Loucy (cell line): ENCODE measurements at regions not wholly inside any gene's neighbourhood (a gene's known extent, or its start where the extent isn't known, plus 50 kb on each side); places are given as distances from the start of the nearest gene placed in this dataset.
"Not testable (repeated sequence)": the region's sequence is repeated elsewhere in the genome, so short reads cannot be mapped to it uniquely, and the experiment has no call there.

Experiments used
- H2AFZ ChIP-seq: fragments of 200-600 bp; sonication (generic); 2 replicates; pipeline ENCODE4 v1.6.0; 2016; ENCODE audit warnings: antibody characterized with exemption, mild to moderate bottlenecking, low read length, moderate library complexity
- H3F3A ChIP-seq: fragments of 200-600 bp; 2 replicates; pipeline ENCODE4 v1.6.0; 2016; ENCODE audit warnings: antibody characterized with exemption, low read depth, mild to moderate bottlenecking
- H3K27me3 ChIP-seq: fragments of 200-600 bp; sonication (generic); 2 replicates; pipeline ENCODE4 v1.6.1; 2014; ENCODE audit warnings: low read length, mild to moderate bottlenecking; ENCODE audit not compliant: insufficient read depth, poor library complexity, severe bottlenecking
- H3K36me3 ChIP-seq: fragments of 200-600 bp; sonication (generic); 2 replicates; pipeline ENCODE4 v1.6.1; 2016; ENCODE audit warnings: low read length; ENCODE audit not compliant: insufficient read depth
- H3K4me1 ChIP-seq: fragments of 200-600 bp; sonication (generic); 2 replicates; pipeline ENCODE4 v1.5.1; 2014; ENCODE audit warnings: low read length, mild to moderate bottlenecking; ENCODE audit not compliant: insufficient read depth, poor library complexity, severe bottlenecking
- H3K4me2 ChIP-seq: fragments of 200-600 bp; sonication (generic); 2 replicates; pipeline ENCODE4 v1.6.0; 2014; ENCODE audit warnings: antibody characterized with exemption, low read length, low read depth, mild to moderate bottlenecking; ENCODE audit not compliant: poor library complexity, severe bottlenecking
- H3K4me3 ChIP-seq: fragments of 200-600 bp; sonication (generic); 2 replicates; pipeline ENCODE4 v1.5.1; 2014; ENCODE audit warnings: low read length, mild to moderate bottlenecking, mixed read lengths; ENCODE audit not compliant: poor library complexity, severe bottlenecking
- H3K79me2 ChIP-seq: fragments of 200-600 bp; sonication (generic); 2 replicates; pipeline ENCODE4 v1.6.1; 2014; ENCODE audit warnings: low read length; ENCODE audit not compliant: insufficient read depth
- H3K9ac ChIP-seq: fragments of 200-600 bp; sonication (generic); 2 replicates; pipeline ENCODE4 v1.6.0; 2014; ENCODE audit warnings: mild to moderate bottlenecking, low read depth, low read length, moderate library complexity; ENCODE audit not compliant: poor library complexity, severe bottlenecking
- H3K9me2 ChIP-seq: fragments of 200-600 bp; sonication (generic); replicated peaks from 2 replicates; pipeline ENCODE4 v1.6.1; 2016; ENCODE audit warnings: low read depth, low read length, mixed read lengths
- H3K9me3 ChIP-seq: fragments of 200-600 bp; sonication (generic); 2 replicates; pipeline ENCODE4 v1.6.1; 2014; ENCODE audit warnings: mild to moderate bottlenecking, antibody characterized with exemption, low read length, low read depth; ENCODE audit not compliant: insufficient read depth
- H4K20me1 ChIP-seq: fragments of 200-600 bp; sonication (generic); 2 replicates; pipeline ENCODE4 v1.6.0; 2014; ENCODE audit warnings: antibody characterized with exemption, low read length, mild to moderate bottlenecking; ENCODE audit not compliant: insufficient read depth, poor library complexity, severe bottlenecking
- EZH2phosphoT487 ChIP-seq: fragments of 200-600 bp; IDR thresholded peaks from 2 replicates; pipeline ENCODE4 v1.6.1; 2018; ENCODE audit warnings: antibody characterized with exemption, mild to moderate bottlenecking, moderate library complexity, borderline replicate concordance
- TF ChIP-seq, protein P1 (sequence below): fragments of 200-600 bp; sonication (generic); conservative IDR thresholded peaks from 2 replicates; pipeline ENCODE4 v1.5.1; 2014; ENCODE audit warnings: mild to moderate bottlenecking, antibody characterized with exemption, low read length

DNA sequence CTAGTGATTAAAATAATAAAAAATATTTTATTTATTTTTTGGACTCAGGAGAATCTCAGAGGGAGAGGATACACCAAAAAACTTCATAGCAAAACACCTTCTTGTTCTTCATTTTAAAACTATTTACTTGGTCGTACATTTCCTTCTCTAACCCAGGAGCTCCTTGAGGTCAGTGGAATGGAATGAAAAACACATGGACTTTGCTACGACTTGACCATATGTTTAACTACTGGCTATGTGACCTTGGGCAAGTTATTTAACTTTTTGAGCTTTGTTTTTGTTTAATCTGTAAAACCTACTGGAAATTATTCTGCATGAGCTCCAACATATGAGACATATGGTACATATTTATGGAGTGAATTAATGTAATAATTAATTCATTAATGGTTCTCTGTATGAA lies 1005.5 kb upstream of the CITED2 start:
- Histone ChIP-seq H3K4me3 (no peak overlapping the region), H2AFZ (no peak overlapping the region), H3K79me2 (no peaks in the 10 kb centered on the region), H3K27me3 (no peaks in the 10 kb centered on the region), H3K4me2 (no peak overlapping the region), H3K36me3 (no peaks in the 10 kb centered on the region), H4K20me1 (no peaks in the 10 kb centered on the region), H3K9ac (no peak overlapping the region), H3K4me1 (no peaks in the 10 kb centered on the region), H3K9me2 (no peaks in the 10 kb centered on the region), H3K9me3 (no peaks in the 10 kb centered on the region), H3F3A (no peaks in the 10 kb centered on the region)
- TF ChIP-seq, protein P1, sequence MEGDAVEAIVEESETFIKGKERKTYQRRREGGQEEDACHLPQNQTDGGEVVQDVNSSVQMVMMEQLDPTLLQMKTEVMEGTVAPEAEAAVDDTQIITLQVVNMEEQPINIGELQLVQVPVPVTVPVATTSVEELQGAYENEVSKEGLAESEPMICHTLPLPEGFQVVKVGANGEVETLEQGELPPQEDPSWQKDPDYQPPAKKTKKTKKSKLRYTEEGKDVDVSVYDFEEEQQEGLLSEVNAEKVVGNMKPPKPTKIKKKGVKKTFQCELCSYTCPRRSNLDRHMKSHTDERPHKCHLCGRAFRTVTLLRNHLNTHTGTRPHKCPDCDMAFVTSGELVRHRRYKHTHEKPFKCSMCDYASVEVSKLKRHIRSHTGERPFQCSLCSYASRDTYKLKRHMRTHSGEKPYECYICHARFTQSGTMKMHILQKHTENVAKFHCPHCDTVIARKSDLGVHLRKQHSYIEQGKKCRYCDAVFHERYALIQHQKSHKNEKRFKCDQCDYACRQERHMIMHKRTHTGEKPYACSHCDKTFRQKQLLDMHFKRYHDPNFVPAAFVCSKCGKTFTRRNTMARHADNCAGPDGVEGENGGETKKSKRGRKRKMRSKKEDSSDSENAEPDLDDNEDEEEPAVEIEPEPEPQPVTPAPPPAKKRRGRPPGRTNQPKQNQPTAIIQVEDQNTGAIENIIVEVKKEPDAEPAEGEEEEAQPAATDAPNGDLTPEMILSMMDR, result no peak
- TF ChIP-seq EZH2phosphoT487, result no peak

DNA sequence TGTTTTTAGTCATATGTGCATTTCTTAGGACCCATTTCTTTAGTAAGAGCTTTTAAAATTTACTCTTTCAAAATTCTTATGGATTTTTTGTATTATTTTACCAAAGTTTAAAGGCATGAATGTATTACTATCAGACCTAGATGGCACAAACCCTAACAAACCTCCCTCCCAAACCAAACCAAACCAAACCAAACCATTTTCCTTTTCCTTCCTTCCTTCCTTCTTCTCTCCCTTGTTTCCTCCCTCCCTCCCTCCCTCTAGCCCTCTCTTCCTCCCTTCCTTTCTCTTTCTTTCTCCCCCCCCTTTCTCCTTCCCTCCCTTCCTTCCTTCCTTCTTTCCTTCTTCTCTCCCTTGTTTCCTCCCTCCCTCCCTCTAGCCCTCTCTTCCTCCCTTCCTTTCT lies 1001.8 kb upstream of the CITED2 start:
- Histone ChIP-seq H3K9me3 (no peaks in the 10 kb centered on the region), H2AFZ (no peak overlapping the region), H3K36me3 (no peaks in the 10 kb centered on the region), H3K4me1 (no peaks in the 10 kb centered on the region), H3K79me2 (no peaks in the 10 kb centered on the region), H3F3A (no peaks in the 10 kb centered on the region), H3K9me2 (no peaks in the 10 kb centered on the region), H3K9ac (no peak overlapping the region), H3K4me3 (no peak overlapping the region), H3K4me2 (no peak overlapping the region), H4K20me1 (no peaks in the 10 kb centered on the region), H3K27me3 (no peaks in the 10 kb centered on the region)
- TF ChIP-seq, protein P1, result no peak
- TF ChIP-seq EZH2phosphoT487, result no peak

DNA sequence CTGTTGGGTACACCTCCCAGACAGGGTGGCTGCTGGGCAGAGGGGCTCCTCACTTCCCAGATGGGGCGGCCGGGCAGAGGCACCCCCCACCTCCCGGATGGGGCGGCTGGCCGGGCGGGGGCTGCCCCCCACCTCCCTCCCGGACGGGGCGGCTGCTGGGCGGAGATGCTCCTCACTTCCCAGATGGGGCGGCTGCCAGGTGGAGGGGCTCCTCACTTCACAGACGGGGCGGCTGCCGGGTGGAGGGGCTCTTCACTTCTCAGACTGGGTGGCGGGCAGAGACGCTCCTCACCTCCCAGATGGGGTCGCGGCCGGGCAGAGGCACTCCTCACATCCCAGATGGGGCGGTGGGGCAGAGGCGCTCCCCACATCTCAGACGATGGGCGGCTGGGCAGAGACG lies 999.3 kb upstream of the CITED2 start:
- H3K36me3 ChIP-seq, H3K4me2 ChIP-seq, H3K9me3 ChIP-seq, H3K79me2 ChIP-seq, H2AFZ ChIP-seq, H3K4me1 ChIP-seq, H3K9ac ChIP-seq, H3K9me2 ChIP-seq, H3K4me3 ChIP-seq, H3K27me3 ChIP-seq, H3F3A ChIP-seq, H4K20me1 ChIP-seq: not testable (repeated sequence)

DNA sequence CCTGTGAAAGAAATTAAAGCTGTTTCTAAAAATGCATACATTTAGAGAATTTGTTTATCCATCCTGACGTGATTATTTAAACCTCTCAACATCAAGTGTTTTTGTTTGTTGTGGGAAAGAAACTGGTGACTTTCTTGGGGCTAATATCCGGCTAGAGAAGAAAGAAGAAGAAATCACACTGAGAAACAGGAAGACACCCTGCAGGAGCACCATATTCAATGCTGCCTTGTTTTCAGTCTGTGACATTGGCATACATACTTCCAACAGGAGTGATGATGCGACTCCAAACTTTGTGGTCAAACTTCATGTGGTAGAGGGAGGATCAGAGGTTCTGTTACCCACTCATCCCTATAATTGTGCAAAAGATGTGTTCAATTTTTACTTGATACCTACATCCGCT lies 997.6 kb upstream of the CITED2 start:
- no peak overlapping the region for H3K4me2 ChIP-seq
- no peak overlapping the region for H3K4me3 ChIP-seq
- H2AFZ ChIP-seq, result no peak overlapping the region
- no peaks in the 10 kb centered on the region for H3K27me3 ChIP-seq
- H3K4me1 ChIP-seq, result no peaks in the 10 kb centered on the region
- no peak overlapping the region for H3K9ac ChIP-seq
- no peaks in the 10 kb centered on the region for H3K36me3 ChIP-seq
- TF ChIP-seq EZH2phosphoT487, result no peak
- TF ChIP-seq, protein P1, result no peak
- H4K20me1 ChIP-seq, result no peaks in the 10 kb centered on the region
- no peaks in the 10 kb centered on the region for H3K9me3 ChIP-seq
- no peaks in the 10 kb centered on the region for H3F3A ChIP-seq
- H3K9me2 ChIP-seq, result no peaks in the 10 kb centered on the region
- H3K79me2 ChIP-seq, result no peaks in the 10 kb centered on the region
